T-cell (primary cell): ENCODE measurements at regions not wholly inside any gene's neighbourhood (a gene's known extent, or its start where the extent isn't known, plus 50 kb on each side); places are given as distances from the start of the nearest gene placed in this dataset.

ENCODE experiments used
- ATAC-seq, 4 experiments: fragments of 200-7000 bp in 3 of 4; fragments of 150-1000 bp in 1 of 4; cut with Tn5 transposase; replicated peaks in 1 of 4; 1 replicate in 3 of 4; 2 replicates in 1 of 4; pipeline ENCODE4 v1.10.0; 2021; ENCODE audit warnings: moderate library complexity in 3 of 4, mild to moderate bottlenecking in 2 of 4, moderate number of reproducible peaks in 1 of 4
- CTCF ChIA-PET, 2 donors: fragments of 300-600 bp; sonication (Branson Sonifier 250); formaldehyde crosslinking; loops; one replicate each; lab custom pipeline; 2022; ENCODE audit warnings: antibody characterized with exemption in 2 of 2; lab: Charles Lee
- POLR2A ChIA-PET, 2 donors: fragments of 300-600 bp; sonication (Branson Sonifier 250); formaldehyde crosslinking; loops; one replicate each; lab custom pipeline; 2022; ENCODE audit warnings: antibody characterized with exemption in 2 of 2; lab: Charles Lee
- DNase-seq, 35 experiments: peaks; one replicate each; pipeline versions ENCODE4 v3.0.0 to v3.0.0-alpha.2; 2013 to 2023
- H3K27ac ChIP-seq: one replicate; pipeline ENCODE4 v1.5.1; 2013; ENCODE audit warnings: low read length
- H3K27me3 ChIP-seq, 2 experiments: replicated peaks in 1 of 2; 1 replicate in 1 of 2; 2 replicates in 1 of 2; pipeline versions ENCODE4 v1.6.1 to v1.7.0; 2013; ENCODE audit warnings: low read length in 1 of 2, mixed read lengths in 1 of 2; ENCODE audit not compliant: control insufficient read depth in 2 of 2, insufficient read depth in 2 of 2; ENCODE audit errors: extremely low read depth in 1 of 2
- H3K36me3 ChIP-seq, 2 donors: 1 replicate in 1 of 2; 2 replicates in 1 of 2; pipeline versions ENCODE4 v1.6.1 to v1.7.0; 2013; ENCODE audit warnings: low read length in 1 of 2; ENCODE audit not compliant: control insufficient read depth in 2 of 2, insufficient read depth in 1 of 2; ENCODE audit errors: extremely low read depth in 1 of 2
- H3K4me1 ChIP-seq, 2 experiments: 1 replicate in 1 of 2; 2 replicates in 1 of 2; pipeline versions ENCODE4 v1.6.1 to v1.7.0; 2013; ENCODE audit warnings: low read length in 2 of 2, mixed read lengths in 1 of 2; ENCODE audit not compliant: insufficient read depth in 2 of 2, control insufficient read depth in 1 of 2; ENCODE audit errors: extremely low read depth in 1 of 2
- H3K4me3 ChIP-seq, 2 donors: 1 replicate in 1 of 2; 2 replicates in 1 of 2; pipeline versions ENCODE4 v1.5.1 to v1.7.0; 2013; ENCODE audit warnings: mild to moderate bottlenecking in 2 of 2, low read length in 1 of 2, moderate library complexity in 1 of 2; ENCODE audit not compliant: control insufficient read depth in 1 of 2; ENCODE audit errors: extremely low read depth in 1 of 2
- H3K9me3 ChIP-seq: 2 replicates; pipeline ENCODE4 v1.7.0; 2013
- H3K27ac Mint-ChIP-seq, 2 donors: one replicate each; pipeline ENCODE4 v1.8.0; 2020 to 2021; ENCODE audit warnings: mild to moderate bottlenecking in 2 of 2, mixed read lengths in 2 of 2
- H3K27me3 Mint-ChIP-seq, 2 donors: one replicate each; pipeline ENCODE4 v1.8.0; 2021 to 2022; ENCODE audit warnings: mixed read lengths in 2 of 2
- H3K36me3 Mint-ChIP-seq: one replicate; pipeline ENCODE4 v1.8.0; 2021; ENCODE audit warnings: mixed read lengths
- H3K4me1 Mint-ChIP-seq, 3 donors: one replicate each; pipeline ENCODE4 v1.8.0; 2020 to 2022; ENCODE audit warnings: mixed read lengths in 3 of 3, mild to moderate bottlenecking in 1 of 3
- H3K4me3 Mint-ChIP-seq, 3 donors: one replicate each; pipeline ENCODE4 v1.8.0; 2020 to 2022; ENCODE audit warnings: mild to moderate bottlenecking in 3 of 3, mixed read lengths in 3 of 3, moderate library complexity in 3 of 3
- H3K9me3 Mint-ChIP-seq, 3 donors: one replicate each; pipeline ENCODE4 v1.8.0; 2020 to 2022; ENCODE audit warnings: mixed read lengths in 3 of 3
- WGBS: methylation state at CpG from one replicate; pipeline ENCODE4 v1.1.5; 2013; ENCODE audit warnings: missing lambda C conversion rate; ENCODE audit not compliant: insufficient coverage; 5-methylcytosine and 5-hydroxymethylcytosine counted together

DNA sequence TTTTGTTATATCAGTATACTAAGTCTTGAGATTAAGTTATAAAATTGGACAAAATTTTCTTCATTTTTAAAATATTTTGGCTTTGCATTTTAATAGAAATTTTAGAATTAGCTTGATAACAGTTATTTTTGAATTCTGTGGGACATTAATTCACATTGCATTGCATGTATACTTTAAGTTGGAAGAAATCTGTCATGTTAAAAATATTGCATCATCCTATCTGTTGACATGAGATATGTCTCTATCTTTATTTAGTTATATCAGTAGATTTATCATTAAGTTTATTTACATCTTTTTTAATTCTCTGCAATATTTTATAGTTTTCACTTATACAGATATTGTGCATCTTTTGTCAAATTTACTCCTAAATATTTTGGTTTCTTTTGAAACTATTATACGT lies 904.6 kb upstream of the NR2F2 start:
- no peaks in the 10 kb centered on the region for H3K36me3 Mint-ChIP-seq
- no peaks in the 10 kb centered on the region for H3K36me3 ChIP-seq

GRCh38 chr15:95429345-95429744 lies 901.2 kb upstream of the NR2F2 start:
- peaks cover 4 to 6% (median 5%) of the 10 kb centered on the region in 3 donors for H3K9me3 Mint-ChIP-seq
- H3K36me3 Mint-ChIP-seq: no peaks in the 10 kb centered on the region
- 89% methylated on average over 3 of the region's 4 CpGs for WGBS
- no peaks in the 10 kb centered on the region for H3K36me3 ChIP-seq
- peaks cover 0 to 5% (median 3%) of the 10 kb centered on the region in 3 donors for H3K4me1 Mint-ChIP-seq
- DNase-seq (no peak), ATAC-seq (no peak)
- no peaks in the 10 kb centered on the region for H3K27me3 Mint-ChIP-seq
- H3K4me1 ChIP-seq: no peaks in the 10 kb centered on the region
- no peaks in the 10 kb centered on the region for H3K9me3 ChIP-seq
- peaks cover 0 to 5% of the 10 kb centered on the region in 2 experiments for H3K27me3 ChIP-seq
- CTCF ChIA-PET: no interaction called here
- no peak overlapping the region for H3K4me3 ChIP-seq
- no peak overlapping the region for H3K27ac Mint-ChIP-seq
- POLR2A ChIA-PET: no interaction called here
- H3K4me3 Mint-ChIP-seq: no peak overlapping the region
- H3K27ac ChIP-seq: no peak overlapping the region

More for the DNA sequence above, 904.6 kb upstream of the NR2F2 start:
- Mint-ChIP-seq H3K4me3 (no peak overlapping the region), H3K27me3 (peaks cover 0 to 4% of the 10 kb centered on the region in 2 donors), H3K4me1 (peaks cover 0 to 5% (median 3%) of the 10 kb centered on the region in 3 donors), H3K9me3 (peaks cover 20 to 26% (median 20%) of the 10 kb centered on the region in 3 donors), H3K27ac (no peak overlapping the region)
- ATAC-seq (no peak), DNase-seq (no peak)
- WGBS: no CpG with 5 or more reads among the region's 1 CpG
- Histone ChIP-seq H3K4me1 (no peaks in the 10 kb centered on the region), H3K9me3 (no peaks in the 10 kb centered on the region), H3K4me3 (no peak overlapping the region), H3K27ac (no peak overlapping the region), H3K27me3 (no peaks in the 10 kb centered on the region)
- POLR2A ChIA-PET: no interaction called here
- CTCF ChIA-PET: interaction anchor here in 1 of 2 donors (0.6 kb wide), 1 partner anchor 52 kb away, joined by 3 read pairs; no protein-coding TSS in a partner anchor

- POLR2A ChIA-PET: no interaction called here
- H3K4me3 ChIP-seq: no peak overlapping the region
- peaks cover 0 to 5% of the 10 kb centered on the region in 2 experiments for H3K27me3 ChIP-seq
- peaks cover 0 to 4% of the 10 kb centered on the region in 2 donors for H3K27me3 Mint-ChIP-seq
- no peak for ATAC-seq
- no peak for DNase-seq
- H3K9me3 Mint-ChIP-seq: peaks cover 4 to 6% (median 5%) of the 10 kb centered on the region in 3 donors
- no peaks in the 10 kb centered on the region for H3K36me3 Mint-ChIP-seq
- WGBS: no CpG with 5 or more reads among the region's 1 CpG
- H3K9me3 ChIP-seq: no peaks in the 10 kb centered on the region
- peaks cover 0 to 5% (median 3%) of the 10 kb centered on the region in 3 donors for H3K4me1 Mint-ChIP-seq
- CTCF ChIA-PET: no interaction called here
- H3K4me1 ChIP-seq: no peaks in the 10 kb centered on the region
- H3K36me3 ChIP-seq: no peaks in the 10 kb centered on the region
- H3K4me3 Mint-ChIP-seq: no peak overlapping the region
- H3K27ac Mint-ChIP-seq: no peak overlapping the region
- H3K27ac ChIP-seq: no peak overlapping the region
Measured at GRCh38 chr15:95431518-95431917, 899.0 kb upstream of the NR2F2 start.

GRCh38 chr15:95432878-95433405 lies 897.6 kb upstream of the NR2F2 start:
- Histone ChIP-seq H3K4me1 (no peaks in the 10 kb centered on the region), H3K27ac (no peak overlapping the region), H3K27me3 (peaks cover 0 to 5% of the 10 kb centered on the region in 2 experiments), H3K36me3 (no peaks in the 10 kb centered on the region), H3K9me3 (no peaks in the 10 kb centered on the region), H3K4me3 (no peak overlapping the region)
- ChIA-PET CTCF (no interaction called here), POLR2A (no interaction called here)
- no CpG with 5 or more reads among the region's 2 CpGs for WGBS
- Mint-ChIP-seq H3K9me3 (no peaks in the 10 kb centered on the region), H3K4me3 (no peak overlapping the region), H3K27me3 (peaks cover 0 to 10% of the 10 kb centered on the region in 2 donors), H3K27ac (no peak overlapping the region), H3K4me1 (peaks cover 0 to 5% (median 3%) of the 10 kb centered on the region in 3 donors), H3K36me3 (no peaks in the 10 kb centered on the region)
- DNase-seq (no peak), ATAC-seq (no peak)

- no peak overlapping the region for H3K27ac Mint-ChIP-seq
- ATAC-seq: no peak
- H3K27me3 Mint-ChIP-seq: peaks cover 0 to 17% of the 10 kb centered on the region in 2 donors
- H3K9me3 ChIP-seq: no peaks in the 10 kb centered on the region
- no peak overlapping the region for H3K4me3 ChIP-seq
- no peaks in the 10 kb centered on the region for H3K36me3 Mint-ChIP-seq
- H3K9me3 Mint-ChIP-seq: peaks cover 0 to 3% (median 0%) of the 10 kb centered on the region in 3 donors
- H3K27me3 ChIP-seq: no peaks in the 10 kb centered on the region
- no peak overlapping the region for H3K27ac ChIP-seq
- no peaks in the 10 kb centered on the region for H3K36me3 ChIP-seq
- H3K4me3 Mint-ChIP-seq: no peak overlapping the region
- 100% methylated on average over 1 of the region's 3 CpGs for WGBS
- no peaks in the 10 kb centered on the region for H3K4me1 ChIP-seq
- no peak for DNase-seq
- ChIA-PET CTCF (no interaction called here), POLR2A (no interaction called here)
- peaks cover 0 to 7% (median 3%) of the 10 kb centered on the region in 3 donors for H3K4me1 Mint-ChIP-seq
Measured at GRCh38 chr15:95439922-95440376, 890.6 kb upstream of the NR2F2 start.

GRCh38 chr15:95440712-95441111 lies 889.8 kb upstream of the NR2F2 start:
- no peak overlapping the region for H3K4me3 Mint-ChIP-seq
- Histone ChIP-seq H3K27me3 (no peaks in the 10 kb centered on the region), H3K36me3 (no peaks in the 10 kb centered on the region), H3K9me3 (no peaks in the 10 kb centered on the region), H3K4me3 (no peak overlapping the region), H3K27ac (no peak overlapping the region), H3K4me1 (peaks cover 0 to under 1% of the 10 kb centered on the region in 2 experiments)
- H3K9me3 Mint-ChIP-seq: peaks cover 0 to 3% (median 0%) of the 10 kb centered on the region in 3 donors
- peaks cover 5 to 13% (median 9%) of the 10 kb centered on the region in 3 donors for H3K4me1 Mint-ChIP-seq
- no peak overlapping the region for H3K27ac Mint-ChIP-seq
- CTCF ChIA-PET: no interaction called here
- ATAC-seq (no peak), DNase-seq (no peak)
- H3K27me3 Mint-ChIP-seq: peaks cover 0 to 17% of the 10 kb centered on the region in 2 donors
- POLR2A ChIA-PET: no interaction called here
- 78% methylated on average over 4 of the region's 6 CpGs for WGBS
- H3K36me3 Mint-ChIP-seq: no peaks in the 10 kb centered on the region
